HepG2 (cell line): ENCODE measurements at regions not wholly inside any gene's neighbourhood (a gene's known extent, or its start where the extent isn't known, plus 50 kb on each side); places are given as distances from the start of the nearest gene placed in this dataset.

Source experiments
- ATAC-seq: fragments of 200-7000 bp; cut with Tn5 transposase; 3 replicates; pipeline ENCODE4 v1.9.1; 2020; ENCODE audit warnings: mild to moderate bottlenecking, moderate library complexity
- BruUV-seq: library from RNA; stranded (reverse); fragments of 400-500 nt; replicated peaks from 2 replicates; lab custom pipeline; 2021; lab: Mats Ljungman, UMichigan
- CTCF ChIA-PET: fragments of 300-600 bp; formaldehyde crosslinking; extraction: SDS; loops from one replicate; lab custom pipeline; 2021; ENCODE audit warnings: low total read pairs, inconsistent platforms, low intra/inter-chr PET ratio; lab: Yijun Ruan, JAX
- POLR2A ChIA-PET: fragments of 350-600 bp; sonication (Branson Sonifier 250); formaldehyde crosslinking; loops from one replicate; lab custom pipeline; 2020; ENCODE audit warnings: antibody characterized with exemption, inconsistent platforms; lab: Yijun Ruan, JAX
- DNase-seq: peaks from one replicate; pipeline ENCODE4 v3.0.0-alpha.2; 2015; ENCODE audit warnings: low spot score
- FAIRE-seq: peaks from 3 replicates; lab custom pipeline; 2011; peaks lifted over from hg19 to GRCh38; lab: Jason Lieb, UNC
- H2AFZ ChIP-seq: one replicate; pipeline ENCODE4 v1.6.1; 2011; ENCODE audit warnings: low read length, inconsistent platforms
- H3K27ac ChIP-seq: fragments of 300-600 bp; 3 replicates; pipeline ENCODE4 v1.8.0; 2011; ENCODE audit warnings: mixed run types, mild to moderate bottlenecking, mixed read lengths, low read length, inconsistent platforms; ENCODE audit not compliant: insufficient read depth; ENCODE audit errors: extremely low read length
- H3K27me3 ChIP-seq, 2 experiments: fragments of 200-600 bp in 1 of 2; 2 replicates in 1 of 2; 3 replicates in 1 of 2; pipeline versions ENCODE4 v1.6.0 to v1.8.0; 2011; ENCODE audit warnings: low read length in 2 of 2, mild to moderate bottlenecking in 2 of 2, moderate library complexity in 2 of 2, inconsistent platforms in 1 of 2; ENCODE audit not compliant: insufficient read depth in 2 of 2, control insufficient read depth in 1 of 2
- H3K36me3 ChIP-seq, 2 experiments: fragments of 200-600 bp in 1 of 2; replicated peaks in 1 of 2; 2 replicates in 1 of 2; 3 replicates in 1 of 2; pipeline versions ENCODE4 v1.5.1 to v1.8.0; 2011; ENCODE audit warnings: low read length in 2 of 2, inconsistent platforms in 1 of 2; ENCODE audit not compliant: insufficient read depth in 2 of 2, control insufficient read depth in 1 of 2
- H3K4me1 ChIP-seq: 2 replicates; pipeline ENCODE4 v1.5.1; 2012; ENCODE audit warnings: low read length, inconsistent platforms; ENCODE audit not compliant: insufficient read depth
- H3K4me2 ChIP-seq: 2 replicates; pipeline ENCODE4 v1.6.0; 2011; ENCODE audit warnings: low read depth, low read length, inconsistent platforms
- H3K4me3 ChIP-seq, 3 experiments: fragments of 200-600 bp in 1 of 3; sonication (generic), shearing (Covaris generic) in 1 of 3; replicated peaks in 1 of 3; 2 replicates each; pipeline ENCODE4 v1.5.1; 2011 to 2016; ENCODE audit warnings: low read length in 3 of 3, inconsistent platforms in 2 of 3, low read depth in 2 of 3, mild to moderate bottlenecking in 2 of 3, control low read depth in 1 of 3, mixed read lengths in 1 of 3; ENCODE audit not compliant: insufficient read depth in 1 of 3
- H3K79me2 ChIP-seq: one replicate; pipeline ENCODE4 v1.6.1; 2011; ENCODE audit warnings: low read length, inconsistent platforms; ENCODE audit not compliant: insufficient read depth
- H3K9ac ChIP-seq: 2 replicates; pipeline ENCODE4 v1.6.0; 2011; ENCODE audit warnings: mild to moderate bottlenecking, low read depth, low read length, inconsistent platforms; ENCODE audit not compliant: insufficient read depth
- H3K9me3 ChIP-seq: 2 replicates; pipeline ENCODE4 v1.5.1; 2012; ENCODE audit warnings: mild to moderate bottlenecking, low read length
- H4K20me1 ChIP-seq: 2 replicates; pipeline ENCODE4 v1.6.0; 2011; ENCODE audit warnings: inconsistent platforms, mild to moderate bottlenecking, low read length, moderate library complexity; ENCODE audit not compliant: insufficient read depth
- AGO2 ChIP-seq: fragments of 200-400 bp; formaldehyde crosslinking; optimal IDR thresholded peaks from 2 replicates; pipeline ENCODE3; 2017; ENCODE audit warnings: mild to moderate bottlenecking, low read depth, low read length, moderate library complexity
- CBX1 ChIP-seq: IDR thresholded peaks from one replicate; pipeline ENCODE4 v1.6.1; 2016; ENCODE audit warnings: antibody characterized with exemption, low read depth
- FOXO4 ChIP-seq: sonication (generic); formaldehyde crosslinking; conservative IDR thresholded peaks from 2 replicates; pipeline ENCODE4 v1.8.1; 2023; ENCODE audit warnings: missing genetic modification reagents
- GPN1 ChIP-seq: sonication (generic); formaldehyde crosslinking; IDR thresholded peaks from 2 replicates; pipeline ENCODE4 v1.5.1; 2020; ENCODE audit warnings: missing genetic modification reagents, borderline replicate concordance
- HCFC1 ChIP-seq: fragments of 150-350 bp; IDR thresholded peaks from 2 replicates; pipeline ENCODE4 v1.6.1; 2014; ENCODE audit warnings: low read depth, low read length
- JUN ChIP-seq: sonication (generic); formaldehyde crosslinking; IDR thresholded peaks from 2 replicates; pipeline ENCODE4 v1.4.0; 2020; ENCODE audit warnings: mild to moderate bottlenecking, missing genetic modification reagents
- LCORL ChIP-seq, 2 experiments: fragments of 450-650 bp in 1 of 2; sonication (generic) in 1 of 2; formaldehyde crosslinking in 1 of 2; IDR thresholded peaks; 2 replicates each; pipeline versions ENCODE4 v1.5.0 to v1.6.1; 2017 to 2020; ENCODE audit warnings: antibody characterized with exemption in 1 of 2, missing genetic modification reagents in 1 of 2
- ZFP1 ChIP-seq: IDR thresholded peaks from 2 replicates; pipeline ENCODE4 v1.6.1; 2016
- ZMYM3 ChIP-seq: sonication (generic); formaldehyde crosslinking; IDR thresholded peaks from 2 replicates; pipeline ENCODE4 v1.5.1; 2020; ENCODE audit warnings: mild to moderate bottlenecking, missing genetic modification reagents
- ZNF121 ChIP-seq: sonication (generic); formaldehyde crosslinking; IDR thresholded peaks from 2 replicates; pipeline ENCODE4 v1.5.0; 2020; ENCODE audit warnings: mild to moderate bottlenecking, missing genetic modification reagents
- ZNF207 ChIP-seq: fragments of 450-650 bp; IDR thresholded peaks from 2 replicates; pipeline ENCODE4 v1.6.1; 2016; ENCODE audit warnings: antibody characterized with exemption, borderline replicate concordance
- ZNF768 ChIP-seq: sonication (generic); formaldehyde crosslinking; IDR thresholded peaks from 2 replicates; pipeline ENCODE4 v1.4.0; 2020; ENCODE audit warnings: missing genetic modification reagents
- WGBS: methylation state at CpG from one replicate; pipeline ENCODE4 v1.1.6; 2017; ENCODE audit warnings: low lambda C conversion rate; 5-methylcytosine and 5-hydroxymethylcytosine counted together
- in situ Hi-C: cut with HindIII; loops from 2 replicates; pipeline ENCODE4 v1.10.0; 2017; ENCODE audit warnings: low pct_unique_long_range_greater_than_20kb; ENCODE audit not compliant: extremely low pct_ligation_motif_present
- intact Hi-C: fragments of 100-400 bp; cut with micrococcal nuclease; formaldehyde crosslinking; loops from one replicate; pipeline ENCODE4 v1.10.0; 2022; ENCODE audit not compliant: unreplicated experiment

GRCh38 chr20:53688085-53688484, 94.4 kb upstream of the ZNF217 start:
- no peaks in the 10 kb centered on the region for H3K27me3 ChIP-seq
- ATAC-seq (no peak), DNase-seq (no peak), FAIRE-seq (no peak)
- no peaks in the 10 kb centered on the region for H3K9me3 ChIP-seq
- no peaks in the 10 kb centered on the region for H3K36me3 ChIP-seq
- no peak overlapping the region for H3K9ac ChIP-seq
- TF ChIP-seq FOXO4 (CRISPR knock-in tag) (no peak), ZMYM3 (peak; percentile 62; the same call in 1 of the 2 replicates), ZNF121 (peak; percentile 72; the same call in 1 of the 2 replicates), LCORL (IDR thresholded peaks at IDR 0.05) (peak; percentile 85), LCORL (CRISPR knock-in tag; IDR thresholded peaks at IDR 0.05) (no peak), ZNF768 (peak; percentile 46; the same call in 1 of the 2 replicates)
- no TSS peak for BruUV-seq
- POLR2A ChIA-PET, result interaction anchor here (1.3 kb wide), 2 partner anchors 10 to 51 kb away, joined by 5 to 6 read pairs; no protein-coding TSS in a partner anchor
- no peak overlapping the region for H3K27ac ChIP-seq
- intact Hi-C loops, result no loop called here
- no peaks in the 10 kb centered on the region for H3K79me2 ChIP-seq
- H3K4me3 ChIP-seq, result no peak overlapping the region
- H3K4me1 ChIP-seq, result peaks cover 24% of the 10 kb centered on the region
- no peaks in the 10 kb centered on the region for H4K20me1 ChIP-seq
- CTCF ChIA-PET, result no interaction called here
- no peak overlapping the region for H2AFZ ChIP-seq
- H3K4me2 ChIP-seq, result no peak overlapping the region
- in situ Hi-C loops, result no loop called here
- 97% methylated on average over 1 of the region's 1 CpG for WGBS

- no peak for TF ChIP-seq ZNF207
- TF ChIP-seq HCFC1, result no peak
- no peak for TF ChIP-seq GPN1 (CRISPR knock-in tag)
- TF ChIP-seq JUN (CRISPR knock-in tag), result no peak
- TF ChIP-seq CBX1, result no peak
- no peak for TF ChIP-seq ZFP1 (CRISPR knock-in tag)
- no peak for TF ChIP-seq AGO2
- ATAC-seq (no peak; the same call in 2 of the 3 replicates), DNase-seq (no peak), FAIRE-seq (no peak)
- Histone ChIP-seq H2AFZ (no peak overlapping the region), H3K9me3 (no peaks in the 10 kb centered on the region), H3K27ac (no peak overlapping the region), H4K20me1 (no peaks in the 10 kb centered on the region), H3K9ac (no peak overlapping the region), H3K79me2 (no peaks in the 10 kb centered on the region), H3K36me3 (no peaks in the 10 kb centered on the region), H3K4me2 (no peak overlapping the region), H3K27me3 (no peaks in the 10 kb centered on the region), H3K4me1 (peaks cover 24% of the 10 kb centered on the region), H3K4me3 (no peak overlapping the region)
- ChIA-PET POLR2A (interaction anchor here (1.3 kb wide), 1 partner anchor 7 kb away, joined by 3 read pairs; no protein-coding TSS in a partner anchor), CTCF (no interaction called here)
- intact Hi-C loops (no loop called here), in situ Hi-C loops (no loop called here)
- 93% methylated on average over 8 of the region's 8 CpGs for WGBS
- no TSS peak for BruUV-seq
Measured at GRCh38 chr20:53685070-53685595, 91.5 kb upstream of the ZNF217 start.
